Nephron progenitor cell (in vitro differentiated cells): ENCODE measurements at regions not wholly inside any gene's neighbourhood (a gene's known extent, or its start where the extent isn't known, plus 50 kb on each side); places are given as distances from the start of the nearest gene placed in this dataset.

Source experiments
- DNase-seq: peaks from one replicate; pipeline ENCODE4 v3.0.0; 2021
- H3K27ac Mint-ChIP-seq: 2 replicates; pipeline ENCODE4 v1.8.0; 2021; ENCODE audit warnings: mild to moderate bottlenecking, moderate library complexity, mixed read lengths
- H3K27me3 Mint-ChIP-seq: 2 replicates; pipeline ENCODE4 v1.8.0; 2021; ENCODE audit warnings: mild to moderate bottlenecking, low read depth, mixed read lengths; ENCODE audit not compliant: poor library complexity
- H3K36me3 Mint-ChIP-seq: 2 replicates; pipeline ENCODE4 v1.8.0; 2021; ENCODE audit warnings: low read depth, mixed read lengths
- H3K4me1 Mint-ChIP-seq: 2 replicates; pipeline ENCODE4 v1.8.0; 2021; ENCODE audit warnings: mixed read lengths
- H3K4me3 Mint-ChIP-seq: 2 replicates; pipeline ENCODE4 v1.8.0; 2021; ENCODE audit warnings: mild to moderate bottlenecking, moderate library complexity, mixed read lengths
- H3K9me3 Mint-ChIP-seq: 2 replicates; pipeline ENCODE4 v1.8.0; 2021; ENCODE audit warnings: mild to moderate bottlenecking, moderate library complexity, mixed read lengths
- TF ChIP-seq, protein P1 (sequence below): fragments of 200-600 bp; sonication (generic); IDR thresholded peaks from 2 replicates; pipeline ENCODE4 v1.5.0; 2021; ENCODE audit warnings: antibody characterized with exemption

DNA sequence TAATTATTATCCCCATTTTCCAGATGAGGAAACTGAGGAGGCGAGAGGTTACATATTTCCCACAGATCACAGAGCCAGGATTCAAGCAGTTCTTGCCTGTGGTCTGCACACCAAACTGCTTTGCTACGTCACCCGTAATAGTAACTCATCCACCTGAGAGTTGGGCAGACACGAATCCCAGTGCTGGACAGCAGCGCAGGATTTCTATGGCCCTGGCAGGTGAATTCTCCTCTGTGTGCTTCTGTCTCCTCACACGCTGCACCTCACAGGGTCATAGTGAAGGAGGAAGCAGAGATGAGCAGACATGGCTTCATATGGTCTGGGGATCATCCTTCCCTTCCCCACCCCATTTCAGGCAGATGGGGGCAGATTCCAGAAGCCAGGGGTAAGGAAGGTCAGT lies 127.0 kb upstream of the LRFN2 start:
- Mint-ChIP-seq H3K36me3 (no peaks in the 10 kb centered on the region), H3K9me3 (peaks cover 1% of the 10 kb centered on the region), H3K4me3 (no peak overlapping the region), H3K27ac (no peak overlapping the region), H3K4me1 (peaks cover 31% of the 10 kb centered on the region), H3K27me3 (peaks cover 20% of the 10 kb centered on the region)
- TF ChIP-seq, protein P1, sequence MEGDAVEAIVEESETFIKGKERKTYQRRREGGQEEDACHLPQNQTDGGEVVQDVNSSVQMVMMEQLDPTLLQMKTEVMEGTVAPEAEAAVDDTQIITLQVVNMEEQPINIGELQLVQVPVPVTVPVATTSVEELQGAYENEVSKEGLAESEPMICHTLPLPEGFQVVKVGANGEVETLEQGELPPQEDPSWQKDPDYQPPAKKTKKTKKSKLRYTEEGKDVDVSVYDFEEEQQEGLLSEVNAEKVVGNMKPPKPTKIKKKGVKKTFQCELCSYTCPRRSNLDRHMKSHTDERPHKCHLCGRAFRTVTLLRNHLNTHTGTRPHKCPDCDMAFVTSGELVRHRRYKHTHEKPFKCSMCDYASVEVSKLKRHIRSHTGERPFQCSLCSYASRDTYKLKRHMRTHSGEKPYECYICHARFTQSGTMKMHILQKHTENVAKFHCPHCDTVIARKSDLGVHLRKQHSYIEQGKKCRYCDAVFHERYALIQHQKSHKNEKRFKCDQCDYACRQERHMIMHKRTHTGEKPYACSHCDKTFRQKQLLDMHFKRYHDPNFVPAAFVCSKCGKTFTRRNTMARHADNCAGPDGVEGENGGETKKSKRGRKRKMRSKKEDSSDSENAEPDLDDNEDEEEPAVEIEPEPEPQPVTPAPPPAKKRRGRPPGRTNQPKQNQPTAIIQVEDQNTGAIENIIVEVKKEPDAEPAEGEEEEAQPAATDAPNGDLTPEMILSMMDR, result no peak
- DNase-seq, result no peak

DNA sequence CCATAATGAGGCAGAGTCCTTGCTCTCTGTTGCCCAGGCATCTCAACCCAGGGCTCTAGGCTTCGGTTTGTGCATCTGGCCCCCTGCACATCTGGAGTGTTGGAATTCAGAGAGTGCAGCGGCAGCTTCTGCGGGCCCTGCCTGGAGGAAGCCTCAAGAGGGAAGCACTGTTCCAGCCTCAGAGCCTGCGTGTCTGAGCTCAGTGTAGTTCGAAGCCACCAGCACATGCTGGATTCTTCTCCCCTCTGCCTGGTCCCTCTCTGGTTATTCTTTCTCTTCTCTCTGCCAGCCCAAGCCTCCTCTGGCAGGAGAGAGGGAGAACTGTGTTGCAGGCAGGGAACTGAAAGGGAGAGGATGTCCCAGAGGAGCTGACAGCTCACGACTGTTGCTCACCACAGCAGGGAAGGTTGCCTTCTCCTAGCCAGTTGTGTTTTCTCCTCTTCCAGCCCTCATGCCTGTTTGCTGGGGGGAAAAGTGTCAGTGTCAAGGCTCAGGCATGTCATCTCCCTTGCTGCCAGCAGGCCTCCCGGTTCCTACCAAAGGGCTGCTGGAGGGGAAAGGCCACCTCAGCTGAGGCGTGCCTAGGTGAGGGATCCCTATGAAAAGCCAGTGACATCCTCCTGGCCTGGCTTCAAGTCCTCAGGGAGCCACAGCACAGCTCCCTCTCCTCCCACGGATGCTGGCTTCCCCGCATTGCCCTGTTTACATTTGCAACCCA lies 126.0 kb upstream of the LRFN2 start:
- peaks cover 27% of the 10 kb centered on the region for H3K4me1 Mint-ChIP-seq
- no peaks in the 10 kb centered on the region for H3K36me3 Mint-ChIP-seq
- no peak for DNase-seq
- peaks cover 10% of the 10 kb centered on the region for H3K9me3 Mint-ChIP-seq
- peaks cover 16% of the 10 kb centered on the region for H3K27me3 Mint-ChIP-seq
- H3K4me3 Mint-ChIP-seq, result no peak overlapping the region
- TF ChIP-seq, protein P1, result no peak
- no peak overlapping the region for H3K27ac Mint-ChIP-seq

DNA sequence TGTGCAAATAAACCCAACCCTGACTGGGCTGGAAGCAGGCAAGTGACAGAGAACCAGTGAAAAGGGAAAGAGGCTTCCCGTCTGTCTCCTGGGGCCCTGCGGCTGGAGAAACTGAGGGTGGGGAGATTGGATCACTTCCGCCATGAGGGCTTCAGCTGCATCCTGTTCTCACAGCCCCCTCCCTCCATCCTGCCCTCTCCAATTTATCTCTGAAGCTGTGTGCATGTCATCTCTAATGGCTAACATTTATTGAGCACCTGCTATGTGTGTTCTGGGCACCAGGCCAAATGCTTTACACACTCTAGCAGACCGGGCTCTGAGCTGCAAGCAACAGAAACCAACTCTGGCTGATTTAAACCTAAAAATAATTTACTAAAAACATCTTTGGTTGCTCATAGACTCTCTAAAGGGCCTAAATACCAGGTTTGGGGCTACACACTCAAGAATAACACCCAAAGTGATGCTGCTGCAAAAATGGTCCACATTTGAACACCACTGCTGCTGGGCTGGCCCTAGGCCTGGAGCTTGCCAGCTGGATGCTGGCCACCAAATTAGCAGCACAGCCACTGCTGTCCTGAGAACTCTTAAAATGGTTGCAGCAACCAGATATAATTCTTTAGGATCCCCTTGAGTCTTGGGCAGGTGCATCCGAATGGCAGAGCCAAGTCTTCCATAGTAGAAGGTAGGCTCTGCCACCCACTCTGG lies 123.6 kb upstream of the LRFN2 start:
- TF ChIP-seq, protein P1, result no peak
- Mint-ChIP-seq H3K9me3 (peaks cover 23% of the 10 kb centered on the region), H3K27ac (no peak overlapping the region), H3K4me1 (peaks cover 35% of the 10 kb centered on the region), H3K27me3 (peaks cover 17% of the 10 kb centered on the region), H3K36me3 (peaks cover 5% of the 10 kb centered on the region), H3K4me3 (no peak overlapping the region)
- no peak for DNase-seq

DNA sequence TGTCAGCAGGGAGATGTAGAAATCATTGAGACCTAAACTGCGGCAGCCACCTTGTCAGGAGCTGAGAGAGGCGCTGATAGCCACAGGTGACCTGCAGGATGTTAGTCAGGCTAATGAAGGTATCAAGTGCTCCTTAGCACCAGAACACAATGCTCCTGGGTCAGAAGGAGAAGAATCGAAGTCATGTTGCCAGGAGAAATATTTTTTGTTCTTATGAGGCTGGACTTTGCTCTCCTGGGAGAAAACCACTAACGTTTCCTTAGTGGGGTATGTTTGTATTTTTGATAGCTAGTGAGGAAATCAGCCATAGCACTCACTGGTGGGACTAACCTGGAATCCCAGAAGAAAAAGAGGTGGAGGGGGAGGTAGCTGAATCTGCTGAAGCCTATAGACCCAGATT lies 120.9 kb upstream of the LRFN2 start:
- Mint-ChIP-seq H3K4me3 (no peak overlapping the region), H3K36me3 (peaks cover 5% of the 10 kb centered on the region), H3K4me1 (peaks cover 34% of the 10 kb centered on the region), H3K27ac (no peak overlapping the region), H3K9me3 (peaks cover 23% of the 10 kb centered on the region), H3K27me3 (peaks cover 18% of the 10 kb centered on the region)
- no peak for DNase-seq
- TF ChIP-seq, protein P1, result no peak

DNA sequence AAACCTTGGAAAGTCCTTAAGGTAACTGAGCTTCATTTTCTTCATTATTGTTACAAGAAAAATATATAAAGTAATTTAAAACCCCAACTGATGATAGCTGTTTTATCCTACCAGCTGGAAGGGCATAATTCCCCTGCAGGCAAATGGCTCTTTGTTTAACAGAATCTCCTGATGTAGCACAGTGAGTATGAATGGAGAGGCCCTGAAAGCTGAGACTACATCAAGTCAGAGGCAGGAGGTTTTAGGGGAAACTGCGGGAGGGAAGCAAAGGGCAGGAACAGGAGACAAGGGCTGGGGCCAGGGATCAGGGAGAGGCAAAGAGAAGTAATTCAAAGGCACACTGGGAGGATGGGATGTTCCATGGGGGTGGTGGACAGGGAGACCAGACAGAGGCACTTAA lies 119.0 kb upstream of the LRFN2 start:
- no peak overlapping the region for H3K4me3 Mint-ChIP-seq
- H3K36me3 Mint-ChIP-seq, result peaks cover 5% of the 10 kb centered on the region
- H3K27ac Mint-ChIP-seq, result peak overlapping the region; percentile 87
- peaks cover 12% of the 10 kb centered on the region for H3K27me3 Mint-ChIP-seq
- DNase-seq, result no peak
- H3K9me3 Mint-ChIP-seq, result peaks cover 23% of the 10 kb centered on the region
- TF ChIP-seq, protein P1, result no peak
- peaks cover 34% of the 10 kb centered on the region for H3K4me1 Mint-ChIP-seq

DNA sequence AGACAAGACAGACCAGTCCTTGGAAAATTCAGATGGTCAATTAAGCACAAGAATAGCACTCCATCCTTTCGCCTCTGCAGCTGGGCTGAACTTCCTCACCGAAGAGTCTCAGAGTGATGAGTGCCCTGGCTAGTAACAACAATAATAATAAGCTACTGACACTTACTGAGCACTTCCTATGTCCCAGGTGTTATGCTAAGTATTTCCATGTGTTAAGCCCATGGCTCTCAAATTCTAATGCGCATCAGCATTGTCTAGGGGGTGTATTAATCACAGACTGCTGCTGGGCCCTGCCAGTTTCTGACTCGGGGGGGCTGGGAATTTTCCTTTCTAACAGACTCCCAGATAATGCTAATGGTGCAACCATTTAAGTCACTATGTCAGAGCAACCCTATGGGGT lies 118.2 kb upstream of the LRFN2 start:
- Mint-ChIP-seq H3K27me3 (peaks cover 20% of the 10 kb centered on the region), H3K9me3 (peaks cover 23% of the 10 kb centered on the region), H3K27ac (no peak overlapping the region), H3K4me3 (no peak overlapping the region), H3K4me1 (peaks cover 29% of the 10 kb centered on the region), H3K36me3 (peaks cover 5% of the 10 kb centered on the region)
- no peak for DNase-seq
- TF ChIP-seq, protein P1, result no peak
